Amygdala (tissue), 56 donors: ENCODE measurements at regions not wholly inside any gene's neighbourhood (a gene's known extent, or its start where the extent isn't known, plus 50 kb on each side); places are given as distances from the start of the nearest gene placed in this dataset.
"Not testable (repeated sequence)": the region's sequence is repeated elsewhere in the genome, so short reads cannot be mapped to it uniquely, and the experiment has no call there.

Experiments
- DNase-seq, 56 donors: peaks; one replicate each; lab custom pipeline; 2025; lab: John Stamatoyannopoulos, UW

DNA sequence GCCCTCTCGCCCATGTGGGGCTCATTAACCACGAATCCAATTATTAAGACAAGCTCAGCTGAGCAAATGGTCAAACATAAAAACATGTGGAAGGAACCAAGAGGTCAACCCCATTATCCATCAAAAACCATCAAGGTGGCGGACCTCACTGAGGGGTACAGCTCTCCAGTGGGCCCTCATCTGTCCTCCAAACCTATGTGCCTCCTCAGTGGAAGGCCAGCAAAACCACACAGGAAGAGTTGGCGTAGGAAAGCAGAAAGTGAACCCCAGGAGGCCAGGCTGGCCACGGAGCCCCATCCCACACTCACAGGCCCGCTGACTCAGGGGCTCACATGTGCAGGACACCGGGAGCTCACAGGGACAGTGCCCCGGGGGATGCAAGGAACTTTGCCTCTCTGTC is 66.5 kb upstream of the CLEC6A start:
- DNase-seq = not testable (repeated sequence)

- DNase-seq = peak in 24 of 56 donors; percentile 5 to 58 (median 24)
These were observed 65.6 kb upstream of the CLEC6A start for GRCh38 chr12:8390001-8390777.

- peak in 36 of 56 donors; percentile 6 to 71 (median 22) for DNase-seq
These were observed 59.3 kb upstream of the CLEC6A start for GRCh38 chr12:8396225-8397071.

GRCh38 chr12:8397378-8397777 is 58.4 kb upstream of the CLEC6A start:
- not testable (repeated sequence) for DNase-seq

DNA sequence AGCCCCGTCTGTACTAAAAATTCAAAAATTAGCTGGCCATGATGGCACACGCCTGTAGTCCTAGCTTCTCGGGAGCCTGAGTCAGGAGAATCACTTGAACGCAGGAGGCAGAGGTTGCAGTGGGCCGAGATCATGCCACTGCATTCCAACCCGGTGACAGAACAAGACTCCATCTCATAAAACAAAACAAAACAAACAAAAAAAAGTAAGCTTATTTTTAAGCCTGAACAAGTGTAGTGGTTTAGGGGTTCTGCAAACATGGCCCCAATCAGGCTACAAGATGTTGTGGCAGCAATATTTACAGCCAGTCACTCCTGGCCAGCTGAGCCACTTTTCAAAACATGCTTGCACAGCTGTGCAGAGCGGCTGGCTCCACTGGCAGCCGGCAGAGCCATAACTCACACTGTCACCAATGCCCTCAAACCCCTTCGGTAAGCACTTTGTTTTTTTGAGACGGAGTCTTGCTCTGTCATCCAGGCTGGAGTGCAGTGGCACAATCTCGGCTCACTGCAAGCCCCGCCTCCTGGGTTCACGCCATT is 56.2 kb upstream of the CLEC6A start:
- DNase-seq = not testable (repeated sequence)

GRCh38 chr12:8403834-8404233 is 51.9 kb upstream of the CLEC6A start:
- not testable (repeated sequence) for DNase-seq

DNA sequence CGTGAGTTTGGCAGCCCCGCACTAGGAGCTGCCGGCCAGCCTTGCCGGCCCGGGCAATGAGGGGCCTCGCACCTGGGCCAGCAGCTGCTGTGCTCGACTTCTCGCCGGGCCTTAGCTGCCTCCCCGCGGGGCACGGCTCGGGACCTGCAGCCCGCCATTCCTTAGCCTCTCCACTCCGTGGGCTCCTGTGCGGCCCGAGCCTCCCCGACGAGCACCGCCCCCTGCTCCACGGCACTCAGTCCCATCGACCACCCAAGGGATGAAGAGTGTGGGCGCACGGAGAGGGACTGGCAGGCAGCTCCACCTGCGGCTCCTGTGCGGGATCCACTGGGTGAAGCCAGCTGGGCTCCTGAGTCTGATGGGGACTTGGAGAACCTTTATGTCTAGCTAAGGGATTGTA is 51.4 kb upstream of the CLEC6A start:
- not testable (repeated sequence) for DNase-seq
